Left lung (tissue), 4 donors: ENCODE measurements at regions not wholly inside any gene's neighbourhood (a gene's known extent, or its start where the extent isn't known, plus 50 kb on each side); places are given as distances from the start of the nearest gene placed in this dataset.

Source experiments
- ATAC-seq: fragments of 200-7000 bp; cut with Tn5 transposase; one replicate; pipeline ENCODE4 v1.9.1; 2020; ENCODE audit warnings: moderate library complexity
- DNase-seq, 4 donors: peaks; one replicate each; pipeline ENCODE4 v3.0.0-alpha.2; 2013 to 2020
- H3K27ac ChIP-seq, 2 donors: fragments of 200-600 bp; sonication (generic) in 1 of 2; one replicate each; pipeline versions ENCODE4 v1.5.0 to v1.8.0; 2020 to 2021
- H3K27me3 ChIP-seq, 2 donors: fragments of 200-600 bp; sonication (generic) in 1 of 2; one replicate each; pipeline versions ENCODE4 v1.5.0 to v1.8.0; 2020 to 2021
- H3K36me3 ChIP-seq, 2 donors: fragments of 200-600 bp; sonication (generic) in 1 of 2; one replicate each; pipeline versions ENCODE4 v1.5.0 to v1.8.0; 2020 to 2021
- H3K4me1 ChIP-seq, 2 donors: fragments of 200-600 bp; one replicate each; pipeline ENCODE4 v1.8.0; 2021
- H3K4me3 ChIP-seq, 2 donors: fragments of 200-600 bp; sonication (generic) in 1 of 2; one replicate each; pipeline versions ENCODE4 v1.5.0 to v1.8.0; 2020 to 2021; ENCODE audit warnings: mild to moderate bottlenecking in 1 of 2
- H3K9me3 ChIP-seq, 2 donors: fragments of 200-600 bp; sonication (generic) in 1 of 2; one replicate each; pipeline versions ENCODE4 v1.5.0 to v1.8.0; 2020 to 2021
- CTCF ChIP-seq, 2 donors: fragments of 200-600 bp; sonication (generic) in 1 of 2; IDR thresholded peaks; one replicate each; pipeline versions ENCODE4 v1.5.0 to v1.8.0; 2021; ENCODE audit warnings: antibody characterized with exemption in 2 of 2
- intact Hi-C, 2 donors: fragments of 100-400 bp; cut with DNase I; formaldehyde crosslinking; loops; one replicate each; pipeline versions ENCODE4 v1.11.2 to v1.14.2; 2022
- donor health status: DM: no; HTN: yes; CAD: no.
- donor health status: DM: no; HTN: no; CAD: no.

GRCh38 chr16:5715155-5715554, 617.6 kb upstream of the EEF2KMT start:
- intact Hi-C loops, result no loop called here
- ATAC-seq, result no peak
- Histone ChIP-seq H3K4me3 (no peak overlapping the region), H3K36me3 (no peaks in the 10 kb centered on the region), H3K4me1 (no peaks in the 10 kb centered on the region), H3K27me3 (no peaks in the 10 kb centered on the region), H3K27ac (no peak overlapping the region), H3K9me3 (peaks cover 0 to 9% of the 10 kb centered on the region in 2 donors)
- TF ChIP-seq CTCF (IDR thresholded peaks at IDR 0.05), result no peak
- no peak for DNase-seq

GRCh38 chr16:5709889-5710288, 612.3 kb upstream of the EEF2KMT start:
- Histone ChIP-seq H3K36me3 (no peaks in the 10 kb centered on the region), H3K27me3 (no peaks in the 10 kb centered on the region), H3K27ac (no peak overlapping the region), H3K4me1 (no peaks in the 10 kb centered on the region), H3K9me3 (peaks cover 0 to 9% of the 10 kb centered on the region in 2 donors), H3K4me3 (no peak overlapping the region)
- TF ChIP-seq CTCF (IDR thresholded peaks at IDR 0.05), result no peak
- DNase-seq (peak in 2 of 4 donors; percentile 8 to 21), ATAC-seq (no peak)
- intact Hi-C loops, result no loop called here

- H3K4me1 ChIP-seq, result no peaks in the 10 kb centered on the region
- DNase-seq, result no peak
- H3K27me3 ChIP-seq, result no peaks in the 10 kb centered on the region
- H3K4me3 ChIP-seq, result no peak overlapping the region
- ATAC-seq, result no peak
- H3K36me3 ChIP-seq, result no peaks in the 10 kb centered on the region
- TF ChIP-seq CTCF (IDR thresholded peaks at IDR 0.05), result no peak
- H3K9me3 ChIP-seq, result peaks cover 0 to 19% of the 10 kb centered on the region in 2 donors
- intact Hi-C loops, result no loop called here
- H3K27ac ChIP-seq, result no peak overlapping the region
Measured at GRCh38 chr16:5706211-5706610, 608.6 kb upstream of the EEF2KMT start.

- no peak for ATAC-seq
- peaks cover 0 to 25% of the 10 kb centered on the region in 2 donors for H3K9me3 ChIP-seq
- H3K4me1 ChIP-seq, result no peaks in the 10 kb centered on the region
- no peaks in the 10 kb centered on the region for H3K36me3 ChIP-seq
- H3K4me3 ChIP-seq, result no peak overlapping the region
- intact Hi-C loops, result no loop called here
- no peaks in the 10 kb centered on the region for H3K27me3 ChIP-seq
- H3K27ac ChIP-seq, result no peak overlapping the region
- DNase-seq, result no peak
- no peak for TF ChIP-seq CTCF (IDR thresholded peaks at IDR 0.05)
Measured at GRCh38 chr16:5704271-5704670, 606.7 kb upstream of the EEF2KMT start.

- no peak overlapping the region for H3K27ac ChIP-seq
- H3K4me1 ChIP-seq, result no peaks in the 10 kb centered on the region
- H3K9me3 ChIP-seq, result no peaks in the 10 kb centered on the region
- TF ChIP-seq CTCF (IDR thresholded peaks at IDR 0.05), result no peak
- ATAC-seq (no peak), DNase-seq (no peak)
- no peak overlapping the region for H3K4me3 ChIP-seq
- H3K36me3 ChIP-seq, result no peaks in the 10 kb centered on the region
- intact Hi-C loops, result no loop called here
- H3K27me3 ChIP-seq, result no peaks in the 10 kb centered on the region
Measured at GRCh38 chr16:5693426-5693825, 595.8 kb upstream of the EEF2KMT start.
